Pancreas (tissue), 10 donors: ENCODE measurements at regions not wholly inside any gene's neighbourhood (a gene's known extent, or its start where the extent isn't known, plus 50 kb on each side); places are given as distances from the start of the nearest gene placed in this dataset.
"Not testable (repeated sequence)": the region's sequence is repeated elsewhere in the genome, so short reads cannot be mapped to it uniquely, and the experiment has no call there.

ENCODE experiments used
- ATAC-seq, 4 donors: fragments of 200-7000 bp; cut with Tn5 transposase; one replicate each; pipeline versions ENCODE4 v1.8.0 to v1.9.1; 2020; ENCODE audit warnings: mild to moderate bottlenecking in 4 of 4, moderate library complexity in 4 of 4
- DNase-seq, 6 donors: peaks; one replicate each; pipeline ENCODE4 v3.0.0-alpha.2; 2020
- FAIRE-seq: peaks from 2 replicates; lab custom pipeline; 2012; peaks lifted over from hg19 to GRCh38; lab: Jason Lieb, UNC
- H3K27ac ChIP-seq, 4 donors: fragments of 200-600 bp; sonication (generic); 1 replicate in 3 of 4; 2 replicates in 1 of 4; pipeline versions ENCODE4 v1.5.0 to v1.8.0; 2020
- H3K27me3 ChIP-seq, 4 donors: fragments of 200-600 bp; one replicate each; pipeline ENCODE4 v1.8.0; 2021
- H3K36me3 ChIP-seq, 3 donors: fragments of 200-600 bp; sonication (generic) in 1 of 3; one replicate each; pipeline versions ENCODE4 v1.5.0 to v1.8.0; 2020 to 2021
- H3K4me1 ChIP-seq, 3 donors: fragments of 200-600 bp; one replicate each; pipeline ENCODE4 v1.8.0; 2021
- H3K4me3 ChIP-seq, 4 donors: fragments of 200-600 bp; sonication (generic) in 2 of 4; one replicate each; pipeline versions ENCODE4 v1.5.0 to v1.8.0; 2020 to 2021
- H3K9me3 ChIP-seq, 4 donors: fragments of 200-600 bp; one replicate each; pipeline ENCODE4 v1.8.0; 2021
- WGBS, 2 donors: extraction: QIAGEN DNeasy Blood & Tissue Kit; methylation state at CpG; one replicate each; pipeline ENCODE4 v1.1.7; 2013; 5-methylcytosine and 5-hydroxymethylcytosine counted together
- intact Hi-C, 3 donors: fragments of 100-400 bp; cut with DNase I; formaldehyde crosslinking; loops; one replicate each; pipeline versions ENCODE4 v1.11.1 to v1.14.2; 2022
- TF ChIP-seq, protein P1 (sequence below), 4 donors: fragments of 200-600 bp; sonication (generic) in 3 of 4; IDR thresholded peaks; one replicate each; pipeline versions ENCODE4 v1.5.0 to v1.8.0; 2021; ENCODE audit warnings: antibody characterized with exemption in 4 of 4
- donor health status: healthy with polysubstance abuse.
- donor health status: DM: no; HTN: no; CAD: no; lungs with moderate emphysema.
- donor health status: DM: no; HTN: no; CAD: no.
- donor health status: control.
- donor health status: control.
- donor health status: Bipolar disorder and iron deficiency.
- donor health status: DM: yes; HTN: yes; CAD: no.
- donor health status: DM: no; HTN: no; CAD: no.
- donor health status: DM: no; HTN: no; CAD: no.
- donor health status: DM: yes; HTN: yes; CAD: no.

DNA sequence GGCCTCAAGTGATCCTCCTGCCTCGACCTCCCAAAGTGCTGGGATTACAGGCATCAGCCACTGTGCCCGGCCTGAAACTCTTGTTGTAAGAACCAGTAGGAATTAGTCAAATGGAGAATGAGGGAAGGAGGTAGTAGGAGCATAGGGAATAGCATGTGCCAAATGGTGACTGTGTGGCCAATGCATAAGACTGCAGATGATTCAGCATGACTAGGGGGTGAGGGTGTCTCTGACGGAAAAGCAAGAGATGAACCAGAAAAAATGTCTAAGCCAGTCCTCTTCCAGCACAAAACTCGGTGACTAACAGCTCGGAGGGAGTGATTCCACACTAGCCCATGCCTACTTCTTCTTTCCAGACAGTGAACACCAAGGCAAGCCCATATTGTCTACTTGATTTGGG is 58.2 kb upstream of the DUSP21 start:
- ATAC-seq: no peak
- WGBS, 2 donors: 73 to 82% methylated on average over 5 of the region's 5 CpGs
- TF ChIP-seq, protein P1, sequence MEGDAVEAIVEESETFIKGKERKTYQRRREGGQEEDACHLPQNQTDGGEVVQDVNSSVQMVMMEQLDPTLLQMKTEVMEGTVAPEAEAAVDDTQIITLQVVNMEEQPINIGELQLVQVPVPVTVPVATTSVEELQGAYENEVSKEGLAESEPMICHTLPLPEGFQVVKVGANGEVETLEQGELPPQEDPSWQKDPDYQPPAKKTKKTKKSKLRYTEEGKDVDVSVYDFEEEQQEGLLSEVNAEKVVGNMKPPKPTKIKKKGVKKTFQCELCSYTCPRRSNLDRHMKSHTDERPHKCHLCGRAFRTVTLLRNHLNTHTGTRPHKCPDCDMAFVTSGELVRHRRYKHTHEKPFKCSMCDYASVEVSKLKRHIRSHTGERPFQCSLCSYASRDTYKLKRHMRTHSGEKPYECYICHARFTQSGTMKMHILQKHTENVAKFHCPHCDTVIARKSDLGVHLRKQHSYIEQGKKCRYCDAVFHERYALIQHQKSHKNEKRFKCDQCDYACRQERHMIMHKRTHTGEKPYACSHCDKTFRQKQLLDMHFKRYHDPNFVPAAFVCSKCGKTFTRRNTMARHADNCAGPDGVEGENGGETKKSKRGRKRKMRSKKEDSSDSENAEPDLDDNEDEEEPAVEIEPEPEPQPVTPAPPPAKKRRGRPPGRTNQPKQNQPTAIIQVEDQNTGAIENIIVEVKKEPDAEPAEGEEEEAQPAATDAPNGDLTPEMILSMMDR (IDR thresholded peaks at IDR 0.05): no peak

DNA sequence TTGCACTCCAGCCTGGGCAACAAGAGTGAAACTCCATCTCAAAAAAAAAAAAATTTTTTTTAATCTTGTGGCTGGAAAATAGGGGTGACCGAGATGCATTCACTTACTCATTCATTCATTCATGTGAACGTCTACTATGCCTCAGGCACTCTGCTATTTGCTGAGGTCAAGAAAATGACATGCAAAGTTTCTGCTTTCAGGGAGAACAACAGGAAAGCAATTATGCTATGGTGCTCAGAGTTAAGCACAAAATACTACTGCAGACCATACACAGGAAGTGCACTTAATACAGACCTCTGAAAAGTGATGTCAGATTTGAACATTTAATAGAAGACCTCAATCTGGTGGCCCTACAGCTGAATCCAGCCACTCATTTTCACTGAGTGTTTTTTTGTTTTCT is 59.6 kb upstream of the DUSP21 start:
- no peak overlapping the region for H3K27ac ChIP-seq
- no peak overlapping the region for H3K4me3 ChIP-seq
- TF ChIP-seq, protein P1 (IDR thresholded peaks at IDR 0.05): no peak
- ATAC-seq: no peak
- no peaks in the 10 kb centered on the region for H3K36me3 ChIP-seq
- DNase-seq: no peak
- no peaks in the 10 kb centered on the region for H3K4me1 ChIP-seq
- no peaks in the 10 kb centered on the region for H3K27me3 ChIP-seq
- H3K9me3 ChIP-seq: no peaks in the 10 kb centered on the region
- 47 to 75% methylated on average over 2 of the region's 2 CpGs for WGBS, 2 donors
- FAIRE-seq: no peak
- intact Hi-C loops: no loop called here

More for the DNA sequence above, 58.2 kb upstream of the DUSP21 start:
- Histone ChIP-seq H3K36me3 (no peaks in the 10 kb centered on the region), H3K4me1 (no peaks in the 10 kb centered on the region), H3K9me3 (no peaks in the 10 kb centered on the region), H3K27ac (no peak overlapping the region), H3K27me3 (no peaks in the 10 kb centered on the region), H3K4me3 (no peak overlapping the region)
- intact Hi-C loops: no loop called here
- FAIRE-seq: no peak
- no peak for DNase-seq

DNA sequence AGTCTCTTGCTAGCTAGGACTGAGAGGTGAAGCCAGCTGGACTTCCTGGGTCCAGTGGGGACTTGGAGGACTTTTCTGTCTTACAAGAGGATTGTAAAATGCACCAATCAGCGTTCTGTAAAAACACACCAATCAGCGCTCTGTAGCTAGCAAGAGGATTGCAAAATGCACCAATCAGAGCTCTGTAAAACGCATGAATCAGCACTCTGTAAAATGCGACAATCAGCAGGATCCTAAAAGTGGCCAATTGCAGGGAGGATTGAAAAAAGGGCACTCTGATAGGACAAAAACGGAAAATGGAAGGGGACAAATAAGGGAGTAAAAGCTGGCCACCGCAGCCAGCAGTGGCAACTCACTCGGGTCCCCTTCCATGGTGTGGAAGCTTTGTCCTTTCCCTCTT is 65.6 kb upstream of the DUSP21 start:
- Histone ChIP-seq H3K4me3 (no peak overlapping the region), H3K9me3 (no peaks in the 10 kb centered on the region), H3K27ac (no peak overlapping the region), H3K36me3 (no peaks in the 10 kb centered on the region), H3K4me1 (no peaks in the 10 kb centered on the region), H3K27me3 (no peaks in the 10 kb centered on the region)
- ATAC-seq (no peak), FAIRE-seq (no peak), DNase-seq (no peak)
- WGBS, 2 donors: 77 to 89% methylated on average over 7 of the region's 7 CpGs
- TF ChIP-seq, protein P1 (IDR thresholded peaks at IDR 0.05): no peak
- intact Hi-C loops: no loop called here

DNA sequence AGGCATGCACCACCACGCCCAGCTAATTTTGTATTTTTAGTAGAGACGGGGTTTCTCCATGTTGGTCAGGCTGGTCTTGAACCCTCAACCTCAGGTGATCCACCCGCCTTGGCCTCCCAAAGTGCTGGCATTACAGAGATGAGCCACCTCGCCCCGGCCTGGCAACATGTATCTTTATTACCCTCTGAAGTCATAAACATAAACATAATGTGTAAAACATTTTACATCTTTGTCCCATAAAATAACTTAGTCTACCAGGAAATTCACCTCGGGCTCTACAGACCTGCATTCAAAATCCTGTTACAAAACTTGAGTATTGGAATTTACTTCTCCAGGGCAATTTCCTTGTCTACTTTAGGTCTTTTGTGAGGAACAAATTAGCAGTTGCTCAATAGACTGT is 68.1 kb upstream of the DUSP21 start:
- Histone ChIP-seq H3K4me3 (no peak overlapping the region), H3K27me3 (no peaks in the 10 kb centered on the region), H3K36me3 (no peaks in the 10 kb centered on the region), H3K27ac (no peak overlapping the region), H3K9me3 (no peaks in the 10 kb centered on the region), H3K4me1 (no peaks in the 10 kb centered on the region)
- 83 to 88% methylated on average over 6 of the region's 6 CpGs for WGBS, 2 donors
- TF ChIP-seq, protein P1 (IDR thresholded peaks at IDR 0.05): no peak
- DNase-seq (no peak), FAIRE-seq (peak; percentile 69), ATAC-seq (no peak)
- intact Hi-C loops: no loop called here

DNA sequence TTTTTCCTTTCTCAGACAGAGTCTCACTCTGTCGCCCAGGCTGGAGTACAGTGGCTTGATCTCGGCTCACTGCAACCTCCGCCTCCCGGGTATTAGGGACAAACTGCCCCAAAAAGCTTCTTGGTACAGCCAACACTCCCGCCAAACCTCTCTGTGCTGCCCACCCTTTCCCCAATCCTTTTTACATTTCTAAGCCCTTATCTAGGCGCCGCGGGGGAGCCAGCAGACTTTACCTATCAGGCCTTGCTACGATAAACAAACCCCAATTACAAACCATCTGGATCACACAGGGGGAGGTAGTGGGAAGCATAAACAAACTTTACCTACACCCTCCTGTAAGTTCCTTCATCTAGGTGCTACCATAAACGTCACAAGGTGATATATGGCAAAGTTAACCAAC is 69.8 kb upstream of the DUSP21 start:
- H3K27ac ChIP-seq, H3K36me3 ChIP-seq, ATAC-seq, H3K9me3 ChIP-seq, H3K27me3 ChIP-seq, DNase-seq, H3K4me1 ChIP-seq, FAIRE-seq, intact Hi-C loops, H3K4me3 ChIP-seq: not testable (repeated sequence)
- 46 to 57% methylated on average over 10 of the region's 10 CpGs for whole genome bisulfite sequencing, 2 donors
